HS-27A (cell line): ENCODE measurements at regions not wholly inside any gene's neighbourhood (a gene's known extent, or its start where the extent isn't known, plus 50 kb on each side); places are given as distances from the start of the nearest gene placed in this dataset.

Experiments used
- DNase-seq: peaks from one replicate; pipeline ENCODE4 v3.0.0-alpha.2; 2012; ENCODE audit warnings: low read depth, missing footprints

DNA sequence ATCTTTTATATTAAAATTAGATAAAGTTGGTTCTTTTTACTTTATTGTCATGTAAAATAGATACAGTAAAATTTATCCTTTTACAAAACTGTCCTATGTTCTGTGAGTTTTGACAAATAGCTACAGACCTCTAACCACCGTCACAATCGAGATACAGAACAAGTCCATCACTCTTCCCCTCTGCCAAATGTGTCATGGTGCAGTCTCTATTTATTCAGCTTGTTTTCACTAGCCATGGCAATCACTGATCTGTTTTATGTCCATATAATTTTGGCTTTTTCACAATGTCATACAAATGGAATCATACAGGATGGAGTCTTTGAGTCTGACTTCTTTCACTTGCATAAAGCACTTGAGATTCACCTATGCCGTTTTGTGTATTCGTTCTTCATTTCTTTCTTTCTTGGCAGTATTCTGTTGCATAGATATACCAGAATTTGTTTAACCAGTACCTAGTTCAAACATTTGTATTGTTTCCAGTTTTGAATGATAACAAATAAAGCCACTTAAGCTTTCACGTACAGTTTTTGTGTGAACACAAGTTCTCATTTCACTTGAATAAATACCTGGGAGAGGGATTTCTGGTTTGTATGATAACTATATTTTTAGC lies 273.2 kb upstream of the MPDZ start:
- DNase-seq, result no peak

DNA sequence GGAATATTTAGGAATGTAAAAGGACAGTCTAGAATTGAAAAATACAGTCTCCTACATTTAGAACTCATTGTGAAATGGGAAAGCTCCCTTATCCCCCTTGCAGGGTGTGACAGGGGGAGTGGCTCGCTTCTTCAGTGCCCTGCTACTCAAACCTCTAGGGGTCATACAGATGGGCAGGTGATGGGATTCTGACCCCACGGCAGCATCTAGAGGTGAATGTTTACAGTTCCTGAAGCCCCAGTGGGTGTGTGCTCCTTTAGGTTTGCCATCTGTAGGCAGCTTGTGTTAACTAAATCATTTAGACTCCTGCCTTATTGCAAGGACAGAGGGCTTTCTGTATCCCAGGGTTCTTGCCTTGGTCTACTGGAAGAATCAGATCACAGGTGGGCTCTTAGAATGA lies 271.0 kb upstream of the MPDZ start:
- no peak for DNase-seq

- no peak for DNase-seq
Measured at GRCh38 chr9:13548535-13548934, 269.0 kb upstream of the MPDZ start.

GRCh38 chr9:13535141-13535540 lies 255.6 kb upstream of the MPDZ start:
- DNase-seq, result no peak

DNA sequence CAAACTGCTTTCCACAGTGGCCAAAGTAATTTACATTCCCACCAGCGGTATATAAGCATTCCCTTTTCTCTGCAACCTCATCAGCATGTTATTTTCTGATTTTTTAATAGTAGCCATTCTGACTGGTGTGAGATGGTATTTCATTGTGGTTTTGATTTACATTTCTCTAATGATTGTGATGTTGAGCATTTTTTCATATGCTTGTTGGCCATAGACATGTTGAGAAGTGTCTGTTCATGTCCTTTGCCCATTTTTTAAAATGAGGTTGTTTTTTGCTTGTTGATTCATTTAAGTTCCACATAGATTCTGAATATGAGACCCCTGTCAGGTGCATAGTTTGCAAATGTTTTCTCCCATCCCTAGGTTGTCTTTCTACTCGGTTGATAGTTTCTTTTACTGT lies 254.5 kb upstream of the MPDZ start:
- DNase-seq, result no peak

DNA sequence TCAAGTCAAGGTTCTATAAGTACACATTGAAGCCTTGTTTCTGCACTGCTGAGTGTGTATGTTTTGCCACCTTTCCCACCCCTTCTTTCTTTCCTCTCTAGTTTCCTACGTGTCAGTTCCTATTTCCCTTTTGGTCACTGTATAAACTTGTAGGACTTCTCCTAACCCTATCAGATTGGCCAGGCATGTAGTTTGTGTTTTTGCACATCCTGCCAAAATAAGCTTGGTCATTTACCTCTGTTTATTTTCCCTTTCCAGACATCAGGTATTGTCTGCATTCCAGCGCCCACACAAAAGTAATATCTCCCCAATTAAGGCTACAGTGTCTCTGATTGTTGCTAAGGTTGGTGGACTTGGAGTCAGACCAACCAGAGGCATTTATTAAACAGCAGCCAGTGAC lies 252.9 kb upstream of the MPDZ start:
- no peak for DNase-seq

GRCh38 chr9:13529321-13530104 lies 250.0 kb upstream of the MPDZ start:
- no peak for DNase-seq

DNA sequence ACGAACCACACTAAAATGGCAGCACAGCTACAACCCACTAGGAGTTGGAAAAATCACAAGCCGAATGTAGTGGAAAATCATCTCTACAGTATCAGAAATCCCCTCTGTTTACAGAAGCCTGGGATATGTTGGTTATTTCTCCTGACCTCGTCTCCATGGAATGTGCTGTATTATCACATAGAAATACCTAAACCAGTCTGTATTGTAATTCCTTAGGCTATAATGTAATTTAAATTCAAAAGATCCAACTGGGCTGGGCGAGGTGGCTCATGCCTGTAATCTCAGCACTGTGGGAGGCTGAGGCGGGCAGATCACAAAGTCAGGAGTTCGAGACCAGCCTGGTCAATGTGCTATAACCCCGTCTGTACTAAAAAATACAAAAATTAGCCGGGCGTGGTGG lies 244.8 kb upstream of the MPDZ start:
- DNase-seq, result no peak

DNA sequence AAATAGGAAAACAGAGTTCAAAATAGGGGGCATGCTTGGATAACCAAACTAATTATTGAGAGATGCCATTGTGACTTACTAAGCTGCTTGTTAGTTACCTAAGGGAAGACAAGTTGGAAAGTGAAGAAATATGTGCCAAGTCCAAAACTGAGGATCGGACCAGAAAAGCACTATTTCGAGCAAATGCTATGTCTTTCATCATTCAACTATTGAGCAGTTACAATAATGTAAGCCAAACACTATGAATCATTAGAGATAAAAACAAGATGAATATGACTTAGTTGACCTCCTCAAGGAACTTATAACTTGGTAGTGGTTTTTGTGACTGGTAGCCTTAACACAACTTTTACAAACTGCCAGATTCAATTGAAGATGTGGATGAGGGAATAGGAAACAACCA lies 240.6 kb upstream of the MPDZ start:
- DNase-seq, result no peak

DNA sequence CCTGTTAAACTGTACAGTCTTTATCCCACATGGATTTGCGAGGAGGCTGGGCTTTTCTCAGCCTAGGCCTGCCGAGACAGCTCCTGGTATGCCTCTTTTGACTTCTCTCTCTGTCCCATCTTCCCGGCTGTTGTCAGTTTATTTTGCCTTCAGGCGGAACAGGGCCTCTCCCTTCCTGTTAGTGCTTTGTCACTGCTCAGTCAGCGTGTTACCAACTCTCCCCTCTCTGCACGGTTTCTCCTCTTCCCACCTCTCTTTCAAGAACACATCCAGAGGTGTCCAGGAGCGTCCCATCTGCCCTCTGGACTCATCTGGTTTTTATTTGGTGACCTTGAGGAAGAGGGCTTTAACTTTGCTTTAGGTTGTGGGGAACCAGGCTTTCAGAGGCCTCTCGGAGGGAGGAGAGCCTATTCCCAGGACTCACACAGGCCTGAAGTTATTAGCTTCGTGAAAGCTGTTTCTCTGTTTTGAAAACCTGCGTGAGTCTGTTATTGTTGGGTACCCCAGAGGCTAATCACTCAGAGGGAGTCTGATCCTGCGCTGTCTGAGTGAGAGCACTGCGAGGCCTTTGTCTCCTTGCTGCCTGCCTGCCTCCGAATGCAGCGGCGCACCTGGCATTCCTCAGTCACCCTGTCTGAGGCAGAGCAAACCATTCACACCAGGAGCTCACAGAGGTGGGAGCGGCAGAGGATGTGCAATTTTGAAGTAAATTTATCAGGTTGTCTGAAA lies 234.4 kb upstream of the MPDZ start:
- DNase-seq, result no peak

GRCh38 chr9:13513286-13513685 lies 233.8 kb upstream of the MPDZ start:
- no peak for DNase-seq

DNA sequence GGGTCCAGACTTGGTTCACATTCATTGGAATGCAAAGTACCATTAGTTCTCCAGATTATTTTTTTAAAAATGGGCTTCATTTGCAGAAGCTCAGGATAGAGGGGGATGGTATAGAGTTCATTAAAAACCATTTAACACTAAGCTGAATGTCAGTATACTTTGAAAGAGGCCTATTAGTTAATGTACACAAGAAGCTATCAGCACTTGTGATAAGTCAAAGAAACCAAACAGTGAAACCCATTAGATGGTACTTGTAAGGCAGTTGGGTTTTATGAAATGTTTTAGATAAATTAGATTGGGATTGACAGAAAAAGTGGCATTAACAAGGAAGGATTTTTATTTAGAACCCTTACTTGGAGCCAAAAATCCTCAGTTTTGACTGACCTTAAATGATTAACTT lies 229.2 kb upstream of the MPDZ start:
- DNase-seq, result no peak

DNA sequence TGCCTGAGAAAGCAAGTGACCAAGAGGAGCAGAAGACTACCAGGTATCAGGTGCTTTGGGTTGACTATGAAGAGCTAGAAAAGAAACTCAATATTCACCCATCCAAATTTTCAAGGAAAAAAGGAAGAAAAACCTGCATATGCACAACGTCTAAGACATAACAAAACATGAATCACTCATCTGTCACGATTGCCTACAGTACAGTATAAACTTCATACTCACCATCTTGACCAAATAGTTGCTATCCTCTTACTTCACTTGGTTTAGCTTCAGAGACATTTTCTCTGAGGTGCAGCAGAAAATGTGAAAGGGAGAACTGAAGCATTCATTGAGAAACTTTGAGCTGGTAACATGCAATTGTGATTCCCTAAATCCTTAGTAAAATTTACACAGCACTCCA lies 228.6 kb upstream of the MPDZ start:
- no peak for DNase-seq

- DNase-seq, result no peak
Measured at GRCh38 chr9:13505797-13506196, 226.3 kb upstream of the MPDZ start.

DNA sequence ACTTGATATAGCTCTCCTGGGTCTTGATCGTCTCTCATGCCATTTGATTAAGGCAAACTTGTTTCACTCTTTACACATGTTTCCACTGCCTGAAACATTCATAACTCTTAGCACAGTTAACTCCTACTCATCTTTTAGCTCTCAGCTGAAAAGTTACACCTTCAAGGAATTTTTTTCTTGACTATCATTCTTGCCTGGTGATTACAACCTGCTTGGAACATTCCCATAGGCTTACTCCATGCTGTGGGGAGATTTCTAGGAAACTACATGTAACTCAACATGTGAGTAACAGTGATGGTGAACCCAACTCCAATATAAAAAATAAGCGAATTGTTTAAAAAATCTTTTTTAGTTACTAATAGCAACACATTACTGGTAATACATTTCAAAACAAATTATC lies 224.1 kb upstream of the MPDZ start:
- no peak for DNase-seq

DNA sequence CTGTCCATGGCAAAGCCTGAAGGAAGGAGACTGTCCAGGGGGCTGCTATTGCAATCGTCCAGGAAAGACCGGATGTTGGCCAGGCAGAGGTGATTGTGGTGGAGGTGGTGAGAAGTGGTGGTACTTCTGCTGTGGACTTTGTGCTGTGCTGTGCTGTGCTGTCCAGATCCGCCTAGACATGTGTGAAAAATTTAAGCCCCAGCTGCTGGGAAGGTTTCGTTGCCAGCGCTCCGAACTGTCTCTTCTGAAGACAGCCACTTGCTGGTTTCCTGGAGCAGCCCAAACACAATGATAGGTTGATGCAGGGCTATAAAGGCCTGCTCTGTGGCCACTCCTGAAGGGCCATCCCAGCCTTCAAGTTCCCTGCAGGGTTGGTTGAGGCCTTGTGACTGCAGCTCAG lies 223.0 kb upstream of the MPDZ start:
- DNase-seq, result no peak

DNA sequence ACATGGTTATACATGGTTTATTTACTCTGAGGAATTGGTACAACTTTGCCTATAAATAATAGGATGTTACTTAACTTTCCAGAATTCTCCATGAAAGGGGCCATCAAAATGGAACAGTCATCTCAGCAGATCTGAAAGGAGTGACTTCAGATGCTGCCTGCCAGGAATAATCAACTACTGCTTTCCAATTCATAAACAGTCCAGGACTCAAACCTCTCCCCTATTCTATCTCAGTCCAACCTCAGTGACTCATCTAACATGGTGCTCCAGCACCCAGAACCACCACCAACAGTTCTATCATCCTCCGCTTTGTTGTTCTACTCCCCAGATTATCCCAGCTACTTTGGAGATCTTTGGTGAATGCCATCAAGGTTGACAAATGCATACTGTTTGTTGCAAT lies 221.5 kb upstream of the MPDZ start:
- DNase-seq, result no peak

GRCh38 chr9:13500034-13500433 lies 220.5 kb upstream of the MPDZ start:
- no peak for DNase-seq

DNA sequence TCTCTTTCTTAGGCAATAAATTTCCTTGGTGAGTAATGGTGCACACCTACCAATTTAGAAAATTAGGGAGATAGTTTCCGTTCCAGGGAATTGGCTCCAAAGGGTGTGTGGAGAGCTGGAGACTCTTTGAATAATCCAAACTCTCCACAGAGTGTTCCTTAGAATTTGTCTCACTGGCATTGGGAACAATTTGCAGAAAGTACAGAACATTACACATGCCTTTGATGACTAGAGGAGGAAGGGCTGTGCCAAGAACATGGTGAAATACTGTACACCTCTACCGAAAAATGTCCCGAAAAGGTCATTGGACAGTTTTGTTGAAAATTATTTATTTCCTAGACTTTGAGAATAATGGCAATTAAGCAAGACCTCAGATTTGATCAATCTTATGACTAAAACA lies 214.2 kb upstream of the MPDZ start:
- DNase-seq, result no peak

- no peak for DNase-seq
Measured at GRCh38 chr9:13491493-13492424, 212.3 kb upstream of the MPDZ start.

DNA sequence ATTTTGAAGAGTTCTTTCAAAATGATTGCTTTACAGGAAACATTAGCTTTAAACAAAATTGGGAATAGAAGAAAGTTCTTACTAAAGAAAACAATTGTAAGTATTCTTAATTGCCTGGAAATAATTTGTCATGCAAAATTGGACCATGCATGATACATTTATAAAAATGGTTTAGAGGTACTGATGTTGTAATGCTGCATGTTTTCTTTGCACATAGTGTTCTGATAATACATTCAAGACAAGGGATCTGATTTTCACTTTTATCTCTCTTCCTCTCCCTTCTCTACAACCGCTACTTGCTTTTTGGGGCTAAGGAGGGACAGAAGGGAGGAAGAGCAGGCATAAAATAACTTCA lies 211.6 kb upstream of the MPDZ start:
- no peak for DNase-seq

DNA sequence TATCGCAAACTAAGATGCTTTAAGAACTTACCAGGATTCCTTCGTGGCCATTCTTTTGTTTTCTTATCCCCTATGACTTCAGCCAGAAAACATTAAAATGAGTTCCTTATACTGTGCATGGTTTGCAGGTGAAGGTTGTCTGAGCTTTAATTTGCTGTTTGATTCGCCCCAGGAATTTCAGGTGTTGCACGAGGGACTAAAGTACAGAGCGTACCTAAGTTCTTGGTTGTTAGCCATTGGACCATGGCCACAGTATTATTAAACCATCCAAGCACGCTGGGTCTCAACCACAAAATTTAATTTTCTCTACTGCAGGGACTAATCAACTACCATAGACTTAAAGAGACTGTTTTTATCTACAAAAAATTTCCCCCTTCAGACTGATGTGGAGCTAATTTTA lies 208.4 kb upstream of the MPDZ start:
- DNase-seq, result no peak
